ENCODE measurements at regions not wholly inside any gene's neighbourhood (a gene's known extent, or its start where the extent isn't known, plus 50 kb on each side); places are given as distances from the start of the nearest gene placed in this dataset.

DNA sequence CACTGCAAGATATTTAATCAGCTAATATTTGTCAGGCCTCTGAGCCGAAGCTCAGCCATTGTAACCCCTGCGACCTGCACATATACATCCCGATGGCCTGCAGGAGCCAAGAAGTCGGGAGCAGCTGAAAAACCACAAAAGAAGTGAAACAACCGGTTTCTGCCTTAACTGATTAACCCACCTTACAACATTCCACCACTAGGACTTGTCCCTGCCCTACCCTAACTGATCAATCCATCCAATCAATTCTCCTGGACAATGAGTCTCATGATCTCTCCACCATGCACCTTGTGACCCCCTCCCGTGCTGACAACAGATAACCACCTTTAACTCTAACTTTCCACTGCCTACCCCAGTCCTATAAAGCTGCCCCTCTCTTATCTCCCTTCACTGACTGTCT lies 945.4 kb upstream of the GYPC start:
- Histone ChIP-seq H3K9me3 (no peaks in the 10 kb centered on the region), H3K27me3 (no peaks in the 10 kb centered on the region), H3K4me1 (no peaks in the 10 kb centered on the region), H3K4me3 (no peak overlapping the region), H3K36me3 (no peaks in the 10 kb centered on the region), H3K27ac (no peak overlapping the region)
- in situ Hi-C loops (cut with MboI; ENCODE audit: low sequenced_read_pairs in 4 of 4) (no loop called here), intact Hi-C loops (cut with DNase I; ENCODE audit: low total_unique reads) (no loop called here)
- DNase-seq (no peak), ATAC-seq (no peak)
- TF ChIP-seq POLR2A (IDR thresholded peaks at IDR 0.05) = no peak
- TF ChIP-seq, protein P1, sequence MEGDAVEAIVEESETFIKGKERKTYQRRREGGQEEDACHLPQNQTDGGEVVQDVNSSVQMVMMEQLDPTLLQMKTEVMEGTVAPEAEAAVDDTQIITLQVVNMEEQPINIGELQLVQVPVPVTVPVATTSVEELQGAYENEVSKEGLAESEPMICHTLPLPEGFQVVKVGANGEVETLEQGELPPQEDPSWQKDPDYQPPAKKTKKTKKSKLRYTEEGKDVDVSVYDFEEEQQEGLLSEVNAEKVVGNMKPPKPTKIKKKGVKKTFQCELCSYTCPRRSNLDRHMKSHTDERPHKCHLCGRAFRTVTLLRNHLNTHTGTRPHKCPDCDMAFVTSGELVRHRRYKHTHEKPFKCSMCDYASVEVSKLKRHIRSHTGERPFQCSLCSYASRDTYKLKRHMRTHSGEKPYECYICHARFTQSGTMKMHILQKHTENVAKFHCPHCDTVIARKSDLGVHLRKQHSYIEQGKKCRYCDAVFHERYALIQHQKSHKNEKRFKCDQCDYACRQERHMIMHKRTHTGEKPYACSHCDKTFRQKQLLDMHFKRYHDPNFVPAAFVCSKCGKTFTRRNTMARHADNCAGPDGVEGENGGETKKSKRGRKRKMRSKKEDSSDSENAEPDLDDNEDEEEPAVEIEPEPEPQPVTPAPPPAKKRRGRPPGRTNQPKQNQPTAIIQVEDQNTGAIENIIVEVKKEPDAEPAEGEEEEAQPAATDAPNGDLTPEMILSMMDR (IDR thresholded peaks at IDR 0.05 in 4 of 5, conservative IDR thresholded peaks at IDR 0.05 in 1 of 5) = no peak

DNA sequence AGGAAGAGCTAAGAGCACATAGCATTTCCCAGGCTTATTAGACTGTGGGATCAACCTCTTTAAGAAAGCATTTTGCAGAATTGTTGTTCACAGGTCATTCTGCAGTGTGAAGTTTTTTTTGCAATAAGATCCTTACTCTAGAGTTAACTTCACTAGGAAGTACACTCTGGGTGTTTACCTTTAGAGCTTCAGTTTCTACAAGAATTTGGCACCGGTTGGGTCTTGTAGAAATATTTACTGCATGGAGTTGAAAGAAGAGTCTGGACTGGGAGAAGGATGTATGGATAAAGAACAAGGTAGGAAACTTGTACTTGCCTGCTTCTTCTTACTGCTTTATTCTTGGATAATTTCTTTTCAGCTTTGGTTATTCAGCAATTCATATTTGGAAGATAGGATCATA lies 944.9 kb upstream of the GYPC start:
- Histone ChIP-seq H3K36me3 (no peaks in the 10 kb centered on the region), H3K27me3 (no peaks in the 10 kb centered on the region), H3K4me1 (no peaks in the 10 kb centered on the region), H3K27ac (no peak overlapping the region), H3K9me3 (no peaks in the 10 kb centered on the region), H3K4me3 (no peak overlapping the region)
- no peak for ATAC-seq
- in situ Hi-C loops (cut with MboI; ENCODE audit: low sequenced_read_pairs in 4 of 4) = no loop called here
- no peak for DNase-seq
- TF ChIP-seq, protein P1 (IDR thresholded peaks at IDR 0.05 in 4 of 5, conservative IDR thresholded peaks at IDR 0.05 in 1 of 5) = no peak
- TF ChIP-seq POLR2A (IDR thresholded peaks at IDR 0.05) = no peak
- intact Hi-C loops (cut with DNase I; ENCODE audit: low total_unique reads) = no loop called here

DNA sequence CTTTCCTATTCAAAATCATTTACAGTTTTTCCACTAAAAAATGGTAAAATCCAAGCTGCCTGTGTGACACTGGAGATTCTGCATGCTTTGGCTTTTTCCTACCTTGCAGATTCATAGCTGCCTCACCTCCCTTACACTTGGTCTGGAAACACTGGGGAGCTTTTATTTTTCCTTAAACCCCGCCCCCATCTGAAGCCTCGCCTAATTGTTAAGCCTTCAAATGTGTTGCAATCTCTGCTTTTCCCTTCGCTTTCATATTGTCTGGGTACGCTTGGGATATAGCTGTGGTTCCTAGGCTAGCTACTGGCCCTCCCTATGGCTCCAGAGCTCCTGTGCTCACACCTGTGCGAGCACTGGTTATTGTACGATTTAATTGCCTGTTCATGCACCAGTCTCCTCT lies 942.4 kb upstream of the GYPC start:
- Histone ChIP-seq H3K4me1 (no peaks in the 10 kb centered on the region), H3K9me3 (no peaks in the 10 kb centered on the region), H3K27me3 (no peaks in the 10 kb centered on the region), H3K4me3 (no peak overlapping the region), H3K36me3 (no peaks in the 10 kb centered on the region), H3K27ac (no peak overlapping the region)
- in situ Hi-C loops (cut with MboI; ENCODE audit: low sequenced_read_pairs in 4 of 4) = no loop called here
- DNase-seq (no peak), ATAC-seq (no peak)
- no peak for TF ChIP-seq POLR2A (IDR thresholded peaks at IDR 0.05)
- TF ChIP-seq, protein P1 (IDR thresholded peaks at IDR 0.05 in 4 of 5, conservative IDR thresholded peaks at IDR 0.05 in 1 of 5) = no peak
- intact Hi-C loops (cut with DNase I; ENCODE audit: low total_unique reads) = no loop called here

DNA sequence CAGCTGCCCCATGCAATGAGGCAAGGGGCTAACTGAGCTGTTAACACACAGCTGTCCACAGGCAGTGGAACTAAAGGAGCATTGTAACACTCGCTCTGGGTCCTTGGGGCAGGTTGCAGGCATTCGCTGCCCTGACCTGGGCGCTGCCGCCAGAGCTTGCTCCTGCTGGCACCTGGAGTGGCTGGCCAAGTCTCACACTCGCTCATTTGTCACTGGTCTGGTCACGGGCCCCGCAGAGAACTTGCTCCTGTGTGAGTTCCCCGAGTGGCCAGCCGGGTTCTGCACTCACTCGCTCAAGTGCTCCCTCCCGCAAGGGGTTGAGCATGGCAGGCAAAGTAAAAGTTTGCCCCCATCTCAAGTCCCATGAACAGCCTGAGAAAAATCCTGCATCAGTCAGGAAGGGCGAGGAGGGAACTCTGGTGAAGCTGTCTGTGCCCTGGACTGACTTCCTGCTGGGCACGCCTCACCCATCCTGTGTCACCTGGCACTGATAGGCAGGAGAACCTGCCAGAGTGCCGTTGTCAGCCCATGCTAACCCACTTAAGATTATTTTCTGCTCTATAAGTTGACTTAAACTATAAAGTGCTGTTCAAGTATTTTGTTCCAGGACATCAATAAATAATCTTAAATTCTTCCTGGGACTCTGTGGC lies 934.8 kb upstream of the GYPC start:
- intact Hi-C loops (cut with DNase I; ENCODE audit: low total_unique reads) = no loop called here
- TF ChIP-seq, protein P1 (IDR thresholded peaks at IDR 0.05 in 4 of 5, conservative IDR thresholded peaks at IDR 0.05 in 1 of 5) = no peak
- no peak for TF ChIP-seq POLR2A (IDR thresholded peaks at IDR 0.05)
- no peaks in the 10 kb centered on the region for H3K9me3 ChIP-seq
- ATAC-seq (no peak), DNase-seq (no peak)
- H3K4me3 ChIP-seq = no peak overlapping the region
- H3K4me1 ChIP-seq = no peaks in the 10 kb centered on the region
- no peaks in the 10 kb centered on the region for H3K27me3 ChIP-seq
- H3K27ac ChIP-seq = no peak overlapping the region
- in situ Hi-C loops (cut with MboI; ENCODE audit: low sequenced_read_pairs in 4 of 4) = no loop called here
- no peaks in the 10 kb centered on the region for H3K36me3 ChIP-seq

DNA sequence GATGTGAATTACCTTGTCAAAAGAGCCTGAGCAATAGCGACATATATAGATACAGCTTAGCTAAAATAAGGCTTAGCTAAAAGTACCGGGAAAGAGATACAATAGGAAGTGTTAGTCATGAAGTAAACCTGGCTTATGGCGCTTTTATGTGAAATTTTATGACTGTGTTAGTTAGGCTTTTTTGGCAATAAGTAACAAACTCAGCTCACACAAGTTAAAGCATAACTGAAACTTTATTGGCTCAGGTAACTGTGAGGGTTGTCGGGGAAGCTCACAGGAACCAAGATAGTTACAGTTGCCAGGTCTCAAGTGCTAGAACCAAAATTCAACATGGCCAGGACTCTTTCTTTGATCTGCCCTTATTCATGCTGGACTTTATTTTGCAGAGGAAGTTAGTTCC lies 925.0 kb upstream of the GYPC start:
- Histone ChIP-seq H3K27me3 (no peaks in the 10 kb centered on the region), H3K27ac (no peak overlapping the region), H3K4me1 (no peaks in the 10 kb centered on the region), H3K36me3 (no peaks in the 10 kb centered on the region), H3K9me3 (no peaks in the 10 kb centered on the region), H3K4me3 (no peak overlapping the region)
- in situ Hi-C loops (cut with MboI; ENCODE audit: low sequenced_read_pairs in 4 of 4) = no loop called here
- intact Hi-C loops (cut with DNase I; ENCODE audit: low total_unique reads) = no loop called here
- ATAC-seq (no peak), DNase-seq (no peak)
- TF ChIP-seq, protein P1 (IDR thresholded peaks at IDR 0.05 in 4 of 5, conservative IDR thresholded peaks at IDR 0.05 in 1 of 5) = no peak
- TF ChIP-seq POLR2A (IDR thresholded peaks at IDR 0.05) = no peak

All from gastrocnemius medialis (tissue), 4 donors.